Astrocyte (in vitro differentiated cells and primary cell): ENCODE measurements at regions not wholly inside any gene's neighbourhood (a gene's known extent, or its start where the extent isn't known, plus 50 kb on each side); places are given as distances from the start of the nearest gene placed in this dataset.

ENCODE experiments used
- CTCF ChIP-seq: IDR thresholded peaks from 2 replicates; pipeline ENCODE4 v1.5.1; 2011; ENCODE audit warnings: low read depth, mild to moderate bottlenecking, inconsistent platforms, low read length, moderate library complexity; ENCODE audit not compliant: insufficient read depth
- EZH2 ChIP-seq: IDR thresholded peaks from 2 replicates; pipeline ENCODE4 v1.6.1; 2012; ENCODE audit warnings: mild to moderate bottlenecking, low read length, inconsistent platforms; ENCODE audit not compliant: insufficient read depth

DNA sequence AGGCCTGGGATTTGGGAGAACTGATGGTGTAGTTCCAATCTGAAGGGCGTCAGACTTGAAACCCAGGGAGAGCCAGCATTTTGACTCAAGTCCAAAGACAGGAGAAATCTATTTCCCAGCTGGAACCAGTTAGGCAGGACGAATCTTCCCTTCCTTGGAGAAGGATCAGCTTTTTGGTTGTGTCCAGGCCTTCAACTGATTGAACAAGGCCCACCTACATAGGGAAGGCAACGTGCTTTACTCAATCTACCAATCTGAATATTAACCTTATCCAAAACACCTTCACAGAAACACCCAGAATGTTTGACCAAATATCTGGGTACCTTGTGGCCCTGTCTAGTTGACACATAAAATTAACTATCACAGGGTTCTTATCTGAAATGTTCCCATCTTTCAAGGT, 221.9 kb upstream of the DLGAP1 start:
- TF ChIP-seq CTCF (no peak), EZH2 (no peak)
